Activated CD8-positive, alpha-beta T cell treated with anti-CD3 and anti-CD28 coated beads for 36 hours (primary cell): ENCODE measurements at regions not wholly inside any gene's neighbourhood (a gene's known extent, or its start where the extent isn't known, plus 50 kb on each side); places are given as distances from the start of the nearest gene placed in this dataset.

Experiments used
- ATAC-seq: fragments of 200-7000 bp; cut with Tn5 transposase; one replicate; pipeline ENCODE4 v1.10.0; 2021; ENCODE audit warnings: mild to moderate bottlenecking, moderate library complexity
- CTCF ChIA-PET: fragments of 350-600 bp; sonication (Branson Sonifier 250); formaldehyde crosslinking; loops from one replicate; lab custom pipeline; 2021; ENCODE audit warnings: antibody characterized with exemption; lab: Charles Lee
- POLR2A ChIA-PET: fragments of 350-600 bp; sonication (Branson Sonifier 250); formaldehyde crosslinking; loops from one replicate; lab custom pipeline; 2021; ENCODE audit warnings: antibody characterized with exemption; lab: Charles Lee
- DNase-seq: peaks from one replicate; pipeline ENCODE4 v3.0.0-alpha.2; 2020
- H3K27ac Mint-ChIP-seq: one replicate; pipeline ENCODE4 v1.8.0; 2021; ENCODE audit warnings: mild to moderate bottlenecking, mixed read lengths
- H3K27me3 Mint-ChIP-seq: one replicate; pipeline ENCODE4 v1.8.0; 2021; ENCODE audit warnings: mixed read lengths
- H3K36me3 Mint-ChIP-seq: one replicate; pipeline ENCODE4 v1.8.0; 2021; ENCODE audit warnings: low read depth, mixed read lengths
- H3K4me1 Mint-ChIP-seq: one replicate; pipeline ENCODE4 v1.8.0; 2021; ENCODE audit warnings: low read depth, mixed read lengths
- H3K4me3 Mint-ChIP-seq: one replicate; pipeline ENCODE4 v1.8.0; 2021; ENCODE audit warnings: mild to moderate bottlenecking, moderate library complexity, mixed read lengths
- H3K9me3 Mint-ChIP-seq: one replicate; pipeline ENCODE4 v1.8.0; 2021; ENCODE audit warnings: mixed read lengths
- intact Hi-C: fragments of 100-400 bp; cut with micrococcal nuclease; formaldehyde crosslinking; loops from one replicate; pipeline ENCODE4 v1.10.0; 2022
- TF ChIP-seq, protein P1 (sequence below): fragments of 200-600 bp; IDR thresholded peaks from one replicate; pipeline ENCODE4 v1.8.0; 2022; ENCODE audit warnings: antibody characterized with exemption, mild to moderate bottlenecking

DNA sequence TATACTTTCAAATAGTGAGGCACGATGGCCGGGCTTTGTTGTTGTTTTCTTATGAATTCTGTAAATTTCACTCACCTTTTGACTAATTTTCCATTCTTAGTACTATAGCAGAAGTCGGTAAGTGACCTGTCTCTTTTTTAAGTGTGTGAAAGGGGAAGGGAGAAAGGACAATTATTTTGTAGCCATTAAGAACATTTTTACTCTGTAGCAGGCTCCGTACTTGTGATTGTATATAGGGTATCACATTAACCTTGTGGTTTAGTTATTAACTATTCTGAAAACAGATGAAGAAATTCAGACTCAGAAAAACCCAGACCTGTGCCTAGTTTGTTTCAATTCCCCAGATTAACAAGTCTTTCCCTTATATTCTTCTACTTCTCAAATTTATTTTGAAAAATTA, 78.7 kb downstream of the CASP12 start:
- Mint-ChIP-seq H3K9me3 (no peaks in the 10 kb centered on the region), H3K27ac (no peak overlapping the region), H3K36me3 (no peaks in the 10 kb centered on the region), H3K27me3 (no peaks in the 10 kb centered on the region), H3K4me1 (no peaks in the 10 kb centered on the region), H3K4me3 (no peak overlapping the region)
- TF ChIP-seq, protein P1, sequence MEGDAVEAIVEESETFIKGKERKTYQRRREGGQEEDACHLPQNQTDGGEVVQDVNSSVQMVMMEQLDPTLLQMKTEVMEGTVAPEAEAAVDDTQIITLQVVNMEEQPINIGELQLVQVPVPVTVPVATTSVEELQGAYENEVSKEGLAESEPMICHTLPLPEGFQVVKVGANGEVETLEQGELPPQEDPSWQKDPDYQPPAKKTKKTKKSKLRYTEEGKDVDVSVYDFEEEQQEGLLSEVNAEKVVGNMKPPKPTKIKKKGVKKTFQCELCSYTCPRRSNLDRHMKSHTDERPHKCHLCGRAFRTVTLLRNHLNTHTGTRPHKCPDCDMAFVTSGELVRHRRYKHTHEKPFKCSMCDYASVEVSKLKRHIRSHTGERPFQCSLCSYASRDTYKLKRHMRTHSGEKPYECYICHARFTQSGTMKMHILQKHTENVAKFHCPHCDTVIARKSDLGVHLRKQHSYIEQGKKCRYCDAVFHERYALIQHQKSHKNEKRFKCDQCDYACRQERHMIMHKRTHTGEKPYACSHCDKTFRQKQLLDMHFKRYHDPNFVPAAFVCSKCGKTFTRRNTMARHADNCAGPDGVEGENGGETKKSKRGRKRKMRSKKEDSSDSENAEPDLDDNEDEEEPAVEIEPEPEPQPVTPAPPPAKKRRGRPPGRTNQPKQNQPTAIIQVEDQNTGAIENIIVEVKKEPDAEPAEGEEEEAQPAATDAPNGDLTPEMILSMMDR: no peak
- intact Hi-C loops: no loop called here
- CTCF ChIA-PET: no interaction called here
- ATAC-seq (no peak), DNase-seq (no peak)
- POLR2A ChIA-PET: no interaction called here

DNA sequence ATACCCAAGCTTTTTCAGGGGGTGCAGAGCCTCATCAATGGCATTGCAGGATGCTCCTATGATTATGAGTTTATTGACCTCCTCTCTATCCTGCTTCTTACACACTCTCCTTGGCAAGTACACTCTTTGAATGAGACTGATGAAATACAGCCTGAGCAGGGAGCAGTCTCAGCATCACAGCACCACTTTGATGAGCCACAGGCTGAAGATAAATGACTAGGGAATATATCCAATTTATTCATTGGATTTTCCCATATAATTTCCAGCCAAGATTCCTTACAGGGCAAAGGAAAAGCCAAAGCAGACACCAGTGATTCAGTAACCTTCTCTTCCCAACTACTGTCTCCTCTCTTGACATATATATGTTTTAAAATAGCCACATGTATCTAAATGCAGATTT, 79.2 kb downstream of the CASP12 start:
- DNase-seq: no peak
- ChIA-PET CTCF (no interaction called here), POLR2A (no interaction called here)
- intact Hi-C loops: no loop called here
- Mint-ChIP-seq H3K4me1 (no peaks in the 10 kb centered on the region), H3K36me3 (no peaks in the 10 kb centered on the region), H3K9me3 (no peaks in the 10 kb centered on the region), H3K4me3 (no peak overlapping the region), H3K27ac (no peak overlapping the region), H3K27me3 (no peaks in the 10 kb centered on the region)
- no peak for ATAC-seq
- TF ChIP-seq, protein P1: no peak

DNA sequence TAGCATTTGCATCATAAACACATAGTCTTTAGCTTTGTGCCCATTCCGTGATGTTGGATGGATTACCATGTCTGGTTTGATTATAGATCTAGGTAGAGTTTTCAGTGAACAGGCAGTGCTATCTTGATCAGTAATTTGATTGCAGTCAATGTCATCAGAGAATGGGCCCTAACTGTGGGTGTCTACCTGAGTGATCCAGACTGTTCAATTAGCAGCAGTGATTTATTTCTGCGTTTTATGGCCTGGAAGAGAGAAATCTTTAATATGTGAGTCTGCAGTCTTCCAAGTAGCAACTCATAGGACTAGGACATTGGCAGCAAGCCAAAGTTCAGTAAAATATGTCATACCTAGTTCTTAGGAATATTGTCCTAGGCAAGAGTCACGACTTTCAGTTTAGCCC, 80.3 kb downstream of the CASP12 start:
- Mint-ChIP-seq H3K9me3 (no peaks in the 10 kb centered on the region), H3K36me3 (no peaks in the 10 kb centered on the region), H3K27me3 (no peaks in the 10 kb centered on the region), H3K27ac (no peak overlapping the region), H3K4me1 (no peaks in the 10 kb centered on the region), H3K4me3 (no peak overlapping the region)
- CTCF ChIA-PET: no interaction called here
- DNase-seq: no peak
- TF ChIP-seq, protein P1: no peak
- POLR2A ChIA-PET: no interaction called here
- ATAC-seq: no peak
- intact Hi-C loops: no loop called here

DNA sequence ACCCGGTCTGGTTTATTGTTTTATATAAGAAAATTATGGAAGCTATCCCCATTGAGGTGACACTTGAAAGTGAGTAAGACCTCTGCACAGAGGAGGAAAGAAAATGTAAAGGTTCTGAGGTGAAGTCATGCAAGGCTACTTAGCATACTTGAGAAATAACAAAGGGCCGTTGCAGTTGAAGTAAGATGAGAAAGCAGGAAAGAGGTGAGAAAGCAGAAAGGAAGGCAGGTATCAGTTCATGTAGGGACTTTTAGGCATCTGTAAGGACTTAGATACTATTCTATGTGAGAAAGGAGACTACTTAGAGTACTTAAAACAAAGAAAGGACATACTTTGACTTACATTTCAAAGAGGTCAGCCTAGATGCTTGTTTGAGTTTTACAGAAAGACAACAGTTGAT, 84.7 kb downstream of the CASP12 start:
- no peaks in the 10 kb centered on the region for H3K9me3 Mint-ChIP-seq
- H3K27ac Mint-ChIP-seq: no peak overlapping the region
- H3K36me3 Mint-ChIP-seq: no peaks in the 10 kb centered on the region
- intact Hi-C loops: no loop called here
- TF ChIP-seq, protein P1: no peak
- H3K4me1 Mint-ChIP-seq: no peaks in the 10 kb centered on the region
- ChIA-PET CTCF (no interaction called here), POLR2A (no interaction called here)
- ATAC-seq (no peak), DNase-seq (no peak)
- H3K4me3 Mint-ChIP-seq: no peak overlapping the region
- H3K27me3 Mint-ChIP-seq: no peaks in the 10 kb centered on the region

DNA sequence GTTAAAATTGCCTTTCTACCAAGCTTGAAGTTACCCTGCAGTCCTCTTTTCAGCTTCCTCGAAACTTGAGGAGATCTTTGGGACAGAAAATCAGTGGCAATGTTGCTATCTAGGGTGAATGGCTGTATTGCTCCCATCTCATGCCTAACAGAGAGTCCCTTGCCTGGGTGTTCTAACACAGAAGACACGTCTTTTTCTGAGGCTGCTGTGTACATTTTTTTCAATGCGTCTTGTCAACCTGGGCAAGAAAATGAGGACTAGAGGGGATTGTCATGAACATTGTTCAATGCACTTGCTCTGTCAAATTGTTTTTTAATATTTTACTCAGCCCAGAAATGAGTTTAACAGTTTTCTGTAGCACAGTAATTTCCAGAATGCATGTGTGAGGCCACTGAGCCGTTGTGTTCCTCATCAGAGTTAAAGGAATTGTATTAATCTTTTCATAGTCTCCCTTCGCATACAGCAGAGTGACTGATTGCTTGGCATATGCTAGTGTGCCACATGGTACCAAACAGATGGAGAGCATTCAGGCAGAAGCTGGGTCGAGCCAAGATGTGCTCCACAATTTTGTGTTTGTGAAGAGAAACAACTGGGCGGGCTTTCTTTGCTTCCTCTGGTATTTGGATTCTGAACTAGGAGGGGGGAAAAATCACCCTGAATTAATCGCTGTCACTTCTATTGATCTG, 86.0 kb downstream of the CASP12 start:
- intact Hi-C loops: no loop called here
- H3K9me3 Mint-ChIP-seq: no peaks in the 10 kb centered on the region
- DNase-seq: no peak
- H3K36me3 Mint-ChIP-seq: no peaks in the 10 kb centered on the region
- ChIA-PET POLR2A (no interaction called here), CTCF (no interaction called here)
- no peak overlapping the region for H3K4me3 Mint-ChIP-seq
- TF ChIP-seq, protein P1: no peak
- no peaks in the 10 kb centered on the region for H3K4me1 Mint-ChIP-seq
- no peak for ATAC-seq
- H3K27ac Mint-ChIP-seq: no peak overlapping the region
- no peaks in the 10 kb centered on the region for H3K27me3 Mint-ChIP-seq
